ENCODE measurements at regions not wholly inside any gene's neighbourhood (a gene's known extent, or its start where the extent isn't known, plus 50 kb on each side); places are given as distances from the start of the nearest gene placed in this dataset.
"Not testable (repeated sequence)": the region's sequence is repeated elsewhere in the genome, so short reads cannot be mapped to it uniquely, and the experiment has no call there.

DNA sequence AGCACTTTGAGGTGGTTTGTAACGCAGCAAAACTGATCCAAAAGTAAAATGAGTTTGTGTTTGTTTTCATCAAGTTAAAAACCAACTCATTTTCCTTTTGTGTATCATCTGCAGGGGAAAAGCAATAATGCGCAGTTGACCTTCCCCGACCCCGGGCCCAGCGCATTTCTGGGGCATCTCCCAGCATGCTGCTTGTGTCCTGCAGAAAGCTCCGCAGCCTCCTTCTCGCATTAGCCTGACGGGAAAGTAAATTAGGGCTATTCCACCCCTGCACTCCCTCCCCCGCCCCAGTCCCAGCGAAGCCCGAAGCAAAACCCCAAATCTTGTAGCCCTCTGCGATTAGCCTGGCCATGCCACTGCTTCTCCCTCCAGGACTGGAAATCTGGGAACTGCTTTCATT, 82.0 kb upstream of the PPM1B start:
- DNase-seq (ENCODE audit: low read depth) = no peak

DNA sequence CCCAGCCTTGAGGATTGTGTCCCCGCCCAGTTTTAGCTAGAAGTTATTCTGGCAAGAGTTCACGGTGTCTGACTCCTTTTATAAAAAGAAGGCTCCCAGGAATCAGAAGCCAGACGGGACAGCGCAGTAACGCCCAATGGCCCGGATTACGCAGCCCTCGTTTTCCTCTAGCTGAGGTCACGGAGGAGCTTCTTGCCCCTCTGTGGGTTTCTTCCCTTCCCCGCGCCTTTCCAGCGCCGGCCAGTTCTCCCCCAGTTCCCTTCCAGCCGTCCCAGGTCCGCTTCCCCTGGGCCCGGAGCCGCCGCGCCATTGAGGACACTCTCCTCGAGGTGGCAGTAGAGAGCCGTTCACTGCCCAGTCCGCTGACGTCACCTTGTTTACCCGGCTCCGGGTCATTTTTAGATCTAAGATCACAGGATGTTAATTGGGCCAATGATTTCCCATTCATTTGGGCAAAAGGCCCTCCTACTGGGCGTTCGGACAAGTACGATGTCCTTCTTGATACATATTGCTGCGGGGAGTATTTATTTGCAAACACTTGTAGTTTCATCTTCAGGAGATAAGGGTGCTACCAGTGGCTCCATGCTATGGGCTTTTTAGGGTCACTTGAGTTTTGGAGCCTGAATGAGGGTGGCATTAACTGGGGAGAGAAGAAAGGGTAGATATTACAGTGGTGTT, 81.5 kb upstream of the PPM1B start:
- DNase-seq (ENCODE audit: low read depth) = peak; percentile 74

DNA sequence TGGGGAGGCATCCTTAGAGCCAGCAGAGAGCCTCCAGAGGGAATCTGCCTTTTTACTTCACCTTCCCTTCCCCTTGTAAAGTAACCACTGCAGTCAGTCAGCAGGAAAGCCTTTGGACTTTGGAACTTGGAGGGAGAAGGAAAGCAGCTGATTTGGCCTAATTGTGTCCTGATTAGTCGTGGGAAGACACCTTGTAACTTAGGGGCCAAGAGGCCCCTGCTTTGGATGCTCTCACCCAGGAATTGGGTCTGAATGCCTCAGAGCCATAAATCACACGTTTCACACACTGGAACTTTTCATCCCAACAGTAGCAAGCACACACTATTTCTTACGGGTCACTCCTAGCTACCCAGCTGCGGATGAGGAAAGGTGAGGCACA, 81.0 kb upstream of the PPM1B start:
- no peak for DNase-seq (ENCODE audit: low read depth)

DNA sequence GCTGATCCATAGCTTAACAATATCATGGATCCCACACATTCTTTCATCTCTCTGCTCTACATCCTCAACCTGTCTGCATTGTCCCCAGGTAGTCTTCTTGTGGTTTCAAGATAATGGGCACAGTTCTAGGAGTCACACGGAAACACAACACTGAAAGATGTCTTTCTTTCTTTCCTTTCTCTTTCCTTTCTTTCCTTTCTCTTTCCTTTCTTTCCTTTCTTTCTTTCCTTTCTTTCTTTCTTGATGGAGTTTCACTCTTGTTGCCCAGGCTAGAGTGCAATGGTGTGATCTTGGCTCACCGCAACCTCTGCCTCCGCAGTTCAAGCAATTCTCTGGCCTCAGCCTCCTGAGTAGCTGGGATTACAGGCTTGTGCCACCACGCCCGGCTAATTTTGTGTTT, 76.2 kb upstream of the PPM1B start:
- DNase-seq (ENCODE audit: low read depth) = not testable (repeated sequence)

DNA sequence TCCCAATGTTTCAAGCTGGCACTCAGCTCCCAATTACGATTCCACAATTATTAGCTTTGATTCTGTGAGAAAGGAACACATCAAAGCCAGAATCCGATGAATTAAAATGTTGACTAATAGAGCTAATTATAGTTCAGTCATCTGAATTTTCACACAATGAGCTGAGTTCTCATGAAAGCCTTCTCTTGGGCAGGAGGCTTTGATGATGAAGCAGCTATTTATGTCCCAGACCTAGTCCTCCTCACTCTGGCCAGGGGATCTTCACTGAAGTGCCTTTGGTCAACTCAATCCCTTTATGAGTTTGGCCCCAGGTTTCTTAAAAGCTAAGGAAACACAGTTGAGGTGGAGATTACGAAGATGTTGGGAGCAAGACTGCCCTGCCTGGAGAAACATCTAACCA, 74.7 kb upstream of the PPM1B start:
- no peak for DNase-seq (ENCODE audit: low read depth)

DNA sequence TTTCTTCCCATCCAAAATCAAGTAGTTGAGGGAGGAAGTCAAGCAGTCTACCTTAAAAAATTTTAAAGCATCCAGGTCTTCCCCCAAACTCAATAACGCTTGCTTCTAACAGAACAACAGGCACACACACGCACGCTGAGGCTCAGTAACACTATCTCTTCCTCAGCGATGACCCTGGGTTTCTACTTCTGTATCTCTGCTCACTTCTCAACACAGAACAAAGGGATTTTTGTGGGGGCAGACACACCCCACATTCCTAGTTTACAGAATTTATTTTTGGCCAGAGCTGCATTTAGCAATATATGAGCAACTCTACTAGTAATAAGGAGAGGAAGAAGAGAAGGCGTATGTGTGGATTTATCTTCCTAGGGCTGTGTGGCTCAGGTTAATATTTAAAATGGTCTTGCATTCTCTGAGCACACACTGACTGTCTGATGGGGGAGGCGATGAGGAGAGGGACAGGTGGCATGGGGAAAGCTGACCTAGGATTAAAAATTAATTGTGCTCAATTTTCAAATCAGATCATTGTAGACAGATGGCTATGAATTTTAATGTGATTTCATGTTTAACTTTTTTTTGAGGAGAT, 71.3 kb upstream of the PPM1B start:
- no peak for DNase-seq (ENCODE audit: low read depth)

DNA sequence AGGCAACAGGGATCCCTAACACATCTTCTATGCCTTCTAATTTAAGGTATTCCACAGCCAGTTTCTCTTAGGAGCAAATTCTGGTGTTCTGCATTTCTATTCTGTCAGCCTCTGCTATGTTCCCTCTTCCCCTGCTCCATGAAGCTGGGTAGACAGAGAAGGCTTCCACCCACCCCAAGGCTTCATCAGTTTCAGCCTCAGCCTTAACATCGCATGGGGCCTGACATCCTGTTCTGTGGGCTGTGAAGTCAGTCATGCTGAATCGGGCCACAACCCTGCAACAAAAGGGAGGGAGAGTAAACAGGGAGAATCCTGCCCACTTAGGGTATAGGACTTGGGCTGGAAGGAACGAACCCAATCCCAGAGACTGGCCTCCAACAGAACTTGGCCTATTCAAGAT, 70.6 kb upstream of the PPM1B start:
- DNase-seq (ENCODE audit: low read depth) = no peak

DNA sequence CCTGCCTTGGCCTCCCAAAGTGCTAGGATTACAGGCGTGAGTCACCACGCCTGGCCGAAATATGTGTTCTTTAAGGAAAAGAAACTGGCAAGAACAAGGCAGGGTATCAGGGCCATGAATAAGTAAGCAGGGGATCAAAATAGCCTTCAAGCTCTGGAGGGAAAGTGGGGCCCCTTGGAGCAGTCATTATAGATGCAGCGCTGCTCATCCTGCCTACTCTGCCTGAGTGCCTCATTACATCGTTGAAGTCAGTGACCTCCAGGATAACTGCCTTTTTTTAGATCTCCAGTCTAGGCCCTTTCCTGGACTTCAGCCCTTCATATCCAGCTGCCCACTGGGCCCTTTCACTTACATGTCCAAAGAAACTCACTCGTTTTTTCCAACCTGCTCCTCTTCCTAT, 69.8 kb upstream of the PPM1B start:
- no peak for DNase-seq (ENCODE audit: low read depth)

DNA sequence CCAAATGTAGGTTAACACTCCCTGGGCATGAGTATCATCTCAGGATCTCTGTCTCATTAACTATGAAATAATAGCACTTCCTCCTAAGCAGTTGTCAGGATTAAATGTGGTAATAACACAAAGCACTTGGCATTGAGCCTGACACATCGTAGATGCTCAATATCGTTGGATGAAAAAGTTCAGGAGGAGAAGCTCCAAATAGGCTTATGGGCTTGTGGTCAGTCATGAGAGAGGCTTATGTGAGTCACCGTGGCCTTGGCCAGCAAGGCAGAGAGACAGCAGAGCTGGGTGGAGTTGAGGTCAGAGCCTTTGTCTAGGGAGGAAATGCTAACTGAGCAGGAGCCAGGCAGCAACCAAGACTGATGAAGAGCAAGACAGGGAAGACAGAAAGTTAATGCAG, 68.3 kb upstream of the PPM1B start:
- peak; percentile 97 for DNase-seq (ENCODE audit: low read depth)

DNA sequence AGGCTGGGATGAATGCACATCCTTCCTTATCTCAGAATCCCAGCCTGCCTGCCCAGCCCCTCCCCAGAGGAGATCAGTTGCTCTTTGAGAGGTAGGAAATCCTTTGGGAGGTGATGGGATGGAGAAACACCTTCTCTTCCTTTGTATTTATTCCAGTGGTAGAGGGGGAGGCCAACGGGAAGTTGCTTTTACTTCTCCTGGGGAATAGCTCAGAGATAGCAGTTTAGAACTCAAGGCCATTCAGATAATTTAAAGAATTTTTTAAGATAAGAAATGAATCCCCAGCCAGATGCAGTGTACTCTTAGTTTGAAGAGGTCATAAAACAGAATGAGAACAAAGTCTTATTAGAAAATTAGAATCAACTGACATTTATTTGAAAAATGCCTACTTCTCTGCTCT, 67.4 kb upstream of the PPM1B start:
- no peak for DNase-seq (ENCODE audit: low read depth)

DNA sequence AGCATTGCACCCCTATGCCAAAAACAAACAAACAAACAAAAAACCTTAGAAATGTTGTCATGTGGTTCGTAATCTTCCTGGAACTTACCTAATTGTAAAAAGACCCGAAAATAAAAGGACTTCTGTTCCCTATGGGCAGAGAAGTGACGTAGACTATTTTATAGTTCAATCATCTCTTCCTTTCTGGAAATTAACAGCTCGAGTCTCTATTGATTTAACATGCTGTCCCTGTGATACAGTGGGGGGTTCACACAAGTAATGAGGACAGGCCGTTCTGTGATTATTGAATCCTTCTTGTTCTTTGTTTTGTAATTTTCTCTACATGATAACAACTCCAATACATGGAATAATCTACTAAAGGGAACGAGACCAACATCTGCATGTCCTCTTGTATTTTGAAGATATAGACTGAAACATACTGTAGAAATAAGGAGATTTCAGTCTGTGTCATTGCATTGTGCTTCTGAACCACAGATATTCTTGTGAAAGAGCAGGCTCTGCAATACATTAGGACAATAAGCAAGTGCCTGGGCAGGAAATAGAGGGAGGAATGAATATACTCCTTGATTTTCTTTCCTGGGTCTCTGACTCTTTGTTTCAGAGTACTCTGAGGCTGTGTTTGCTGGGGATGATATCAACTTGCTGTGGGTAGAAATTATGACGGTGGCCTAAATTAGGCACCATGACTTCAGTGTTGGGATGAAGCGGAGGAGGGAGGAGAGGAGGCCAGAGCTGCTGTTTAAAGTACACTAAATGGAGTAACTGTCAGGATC, 65.7 kb upstream of the PPM1B start:
- DNase-seq (ENCODE audit: low read depth) = no peak

DNA sequence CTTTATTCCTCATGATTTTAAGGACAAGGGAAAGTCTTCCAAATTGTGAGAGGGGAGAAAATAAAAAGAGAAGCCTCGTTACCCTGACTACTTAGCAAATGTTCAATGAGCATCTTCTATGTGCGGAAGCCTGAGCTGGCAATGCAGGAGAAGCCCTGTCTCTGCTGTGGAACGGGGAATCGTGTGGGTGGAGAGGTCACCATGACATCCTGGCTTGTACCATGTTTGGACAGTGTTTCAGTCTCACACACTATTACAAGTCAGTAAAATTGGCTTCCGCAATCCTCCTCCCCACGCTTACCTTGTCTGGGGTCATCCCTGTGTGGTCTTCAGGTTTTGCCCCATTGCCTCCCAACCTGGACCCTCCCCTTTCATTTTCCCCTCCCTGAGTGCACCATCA, 65.0 kb upstream of the PPM1B start:
- DNase-seq (ENCODE audit: low read depth) = no peak

DNA sequence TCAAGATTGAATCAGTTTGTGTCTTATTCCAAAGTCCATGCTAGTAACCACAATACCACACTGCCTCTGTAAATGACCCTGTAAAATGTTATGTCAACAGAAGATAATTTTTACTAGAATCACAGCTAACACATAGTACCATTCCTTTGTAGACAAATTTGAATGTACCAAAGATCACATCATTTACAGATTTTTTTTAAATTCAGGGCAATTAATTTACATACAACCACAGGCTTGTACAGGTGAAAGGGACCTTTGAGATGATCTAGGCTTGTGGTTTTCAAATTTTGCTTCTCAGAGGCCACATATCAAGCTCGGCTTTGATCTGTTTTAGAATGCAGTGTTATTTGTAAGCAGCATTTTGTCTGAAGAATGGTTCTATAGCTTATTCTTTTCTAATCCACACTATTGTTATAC, 63.8 kb upstream of the PPM1B start:
- no peak for DNase-seq (ENCODE audit: low read depth)

DNA sequence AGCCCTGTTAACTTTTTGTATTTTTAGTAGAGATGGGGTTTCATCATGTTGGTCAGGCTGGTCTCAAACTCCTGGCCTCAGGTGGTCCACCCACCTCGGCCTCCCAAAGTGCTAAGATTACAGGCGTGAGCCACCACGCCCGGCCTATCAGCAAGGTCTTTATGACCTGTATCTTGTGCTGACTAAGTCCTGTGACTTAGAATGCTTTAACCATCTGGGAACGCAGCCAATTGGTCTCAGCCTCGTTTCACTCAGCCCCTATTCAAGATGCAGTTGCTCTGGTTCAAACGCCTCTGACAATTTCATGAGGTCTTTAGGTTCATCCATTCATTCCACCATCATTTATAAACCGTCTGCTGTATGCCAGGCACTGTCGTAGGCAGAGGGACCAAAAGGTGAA, 62.2 kb upstream of the PPM1B start:
- DNase-seq (ENCODE audit: low read depth) = not testable (repeated sequence)

DNA sequence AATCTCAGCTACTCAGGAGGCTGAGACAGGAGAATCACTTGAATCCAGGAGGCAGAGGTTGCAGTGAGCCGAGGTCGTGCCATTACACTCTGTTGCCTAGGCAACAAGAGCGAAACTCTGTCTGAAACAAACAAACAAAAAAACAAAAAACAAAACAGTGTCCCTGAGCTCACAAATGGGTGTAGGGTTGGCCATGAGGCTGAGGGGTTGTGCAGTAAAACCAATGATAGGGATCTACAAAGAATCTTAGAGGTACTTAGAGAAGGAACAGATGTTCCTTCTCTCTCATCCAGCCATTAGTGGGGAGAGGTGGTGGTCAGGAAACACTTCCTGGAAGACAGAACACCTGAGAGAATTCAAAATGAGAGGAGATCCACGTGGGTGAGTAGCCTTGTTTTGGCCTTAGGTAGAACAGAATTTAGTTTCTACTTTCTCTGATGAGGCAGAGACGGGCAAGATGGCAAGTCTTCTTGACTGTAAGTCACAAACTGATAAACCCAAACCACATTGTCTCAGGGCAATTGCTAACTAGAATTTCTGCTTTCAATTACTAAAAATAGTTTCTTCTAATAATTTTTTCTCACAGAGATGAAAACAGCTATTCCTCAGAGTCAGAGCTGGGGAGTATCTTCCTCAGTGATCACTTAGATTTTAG, 61.5 kb upstream of the PPM1B start:
- DNase-seq (ENCODE audit: low read depth) = no peak

DNA sequence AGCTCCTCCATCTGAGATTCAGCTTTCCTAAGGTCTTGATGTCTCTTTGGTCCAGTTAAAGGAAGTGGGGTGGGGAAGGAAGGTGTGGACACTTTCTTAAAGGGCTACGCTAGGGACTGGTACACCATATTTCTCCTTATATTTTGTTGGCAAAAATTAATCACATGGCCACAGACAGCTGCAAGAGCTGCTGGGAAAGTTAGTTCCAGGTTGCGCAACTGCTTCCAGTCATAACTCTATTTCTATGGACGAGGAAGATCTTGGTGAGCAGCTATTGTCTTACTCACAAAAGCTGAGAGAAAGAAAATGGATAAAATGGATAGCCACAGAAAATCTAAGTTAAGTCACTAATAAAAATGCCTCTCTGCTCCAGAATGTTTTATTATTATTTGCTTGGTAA, 60.7 kb upstream of the PPM1B start:
- no peak for DNase-seq (ENCODE audit: low read depth)

DNA sequence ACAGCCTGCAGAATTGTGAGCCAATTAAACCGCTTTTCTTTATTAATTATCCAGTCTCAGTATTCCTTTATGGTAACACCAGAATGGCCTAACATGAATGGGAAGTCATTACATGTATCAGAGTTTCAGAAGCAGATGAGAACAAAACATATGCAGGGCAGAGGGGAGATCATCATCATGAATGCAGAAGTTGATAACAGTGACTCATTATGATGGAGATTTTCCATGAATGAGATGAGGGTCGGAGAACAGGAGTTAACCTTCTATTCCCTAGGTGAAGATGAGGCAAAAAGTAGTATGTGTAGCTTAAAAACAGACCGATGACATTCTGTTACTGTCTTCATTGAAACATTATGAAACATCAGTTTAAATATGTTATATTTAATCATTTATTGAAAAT, 59.5 kb upstream of the PPM1B start:
- no peak for DNase-seq (ENCODE audit: low read depth)

DNA sequence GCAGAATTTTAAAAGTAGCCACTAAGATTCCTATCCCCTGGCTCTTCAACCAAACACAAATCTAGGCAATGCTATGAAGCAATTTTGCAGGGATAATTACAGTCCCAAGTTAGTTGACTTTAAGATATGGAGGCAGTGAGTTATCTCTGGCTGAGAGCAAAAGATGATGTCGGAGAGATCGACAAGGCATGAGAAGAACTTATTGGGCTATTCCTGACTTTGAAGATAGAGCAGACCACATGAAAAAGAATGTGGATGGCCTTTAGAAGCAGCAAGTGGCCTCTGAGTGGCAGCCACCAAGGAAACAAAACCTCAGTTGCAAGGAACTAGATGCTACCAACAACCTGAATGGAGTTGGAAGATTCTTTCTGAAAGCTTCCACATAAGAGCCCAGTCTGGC, 58.2 kb upstream of the PPM1B start:
- DNase-seq (ENCODE audit: low read depth) = no peak

DNA sequence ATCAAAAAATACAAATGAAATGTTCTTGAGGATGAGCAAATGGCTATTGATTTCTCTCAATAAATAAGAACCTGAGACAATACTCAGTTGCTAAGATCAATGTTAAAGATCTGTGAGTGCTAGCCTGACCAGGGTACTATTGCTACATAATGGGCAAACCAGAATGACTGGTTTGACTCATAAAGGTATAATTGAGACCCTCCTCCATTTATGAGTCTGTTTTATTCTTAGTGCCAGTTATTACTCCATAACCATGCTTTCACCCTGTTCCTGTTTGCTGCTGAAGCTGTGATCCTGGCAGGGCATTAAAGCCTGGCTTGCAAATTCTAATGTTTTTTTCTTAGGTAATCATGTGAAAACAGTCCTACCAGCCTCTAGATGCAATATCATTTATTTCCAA, 56.6 kb upstream of the PPM1B start:
- no peak for DNase-seq (ENCODE audit: low read depth)

DNA sequence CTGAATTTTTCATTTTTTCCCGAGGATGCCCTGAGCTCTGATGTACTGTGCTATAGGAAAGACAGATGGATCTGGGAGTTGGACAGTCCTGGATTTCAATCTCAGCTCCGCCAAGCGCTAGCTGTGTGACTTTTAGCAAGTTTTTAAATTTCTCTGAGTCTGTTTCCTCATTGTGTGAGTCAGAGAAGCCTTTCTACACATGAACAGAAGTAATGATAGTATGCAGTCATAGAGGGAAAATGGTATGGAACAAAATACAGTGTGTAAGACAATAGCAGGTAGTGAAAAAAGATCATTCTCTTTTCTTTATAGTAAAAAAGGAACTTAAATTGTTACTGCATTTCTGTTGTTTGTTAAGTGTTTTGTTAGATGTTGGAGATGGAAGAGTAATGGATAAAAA, 52.4 kb upstream of the PPM1B start:
- no peak for DNase-seq (ENCODE audit: low read depth)

DNA sequence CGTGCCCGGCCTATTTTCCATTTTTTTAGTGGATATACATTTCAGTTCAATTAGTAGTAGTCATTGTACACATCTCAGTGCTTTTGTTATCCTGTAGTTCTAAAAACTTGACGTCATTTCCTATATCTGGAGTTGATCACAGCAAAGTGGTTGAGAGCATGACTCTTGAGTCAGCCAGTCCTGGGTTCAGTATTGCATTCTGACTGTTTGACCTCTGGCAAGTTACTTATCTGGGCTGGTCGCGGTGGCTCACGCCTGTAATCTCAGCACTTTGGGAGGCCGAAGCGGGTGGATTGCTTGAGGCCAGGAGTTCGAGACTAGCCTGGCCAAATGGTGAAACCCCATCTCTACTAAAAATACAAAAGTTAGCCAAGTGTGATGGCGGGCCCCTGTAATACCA, 50.4 kb upstream of the PPM1B start:
- no peak for DNase-seq (ENCODE audit: low read depth)
